ENCODE measurements at regions not wholly inside any gene's neighbourhood (a gene's known extent, or its start where the extent isn't known, plus 50 kb on each side); places are given as distances from the start of the nearest gene placed in this dataset.

DNA sequence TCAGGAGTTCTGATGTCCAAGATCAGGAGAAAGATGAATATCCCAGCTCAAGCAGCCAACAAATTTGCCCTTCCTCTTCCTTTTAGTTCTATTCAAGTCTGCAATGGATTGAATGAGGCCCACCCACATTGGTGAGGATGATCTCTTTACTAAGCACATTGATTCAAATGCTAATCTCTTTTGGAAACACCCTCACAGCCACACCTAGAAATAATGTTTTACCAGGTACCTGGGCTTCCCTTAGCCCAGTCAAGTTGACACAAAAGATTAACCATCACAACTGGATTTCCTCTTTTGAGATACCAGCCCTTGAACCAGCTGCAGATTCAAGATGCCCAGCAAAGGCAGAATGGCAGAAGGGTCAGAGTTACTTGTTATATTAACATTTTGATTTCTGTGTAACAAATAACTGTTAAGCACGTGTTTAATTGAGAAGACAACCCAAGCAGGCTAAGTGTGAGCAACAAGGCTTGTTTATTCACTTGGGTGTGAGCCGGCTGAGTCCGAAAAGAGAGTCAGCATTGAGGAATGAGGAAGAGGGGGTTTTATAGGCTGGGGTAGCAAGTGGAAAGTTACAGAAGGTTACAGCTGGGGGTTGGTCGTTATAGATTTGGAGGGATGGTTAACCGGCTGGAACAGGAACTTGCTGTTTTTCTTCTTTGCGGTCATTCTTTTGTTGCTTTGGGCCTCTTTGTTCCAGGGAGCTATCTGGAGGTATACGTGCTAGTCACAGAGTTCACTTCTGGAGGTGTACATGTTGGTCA lies 180.3 kb downstream of the EMP1 start:
- Histone ChIP-seq H3K4me1 (ENCODE audit: control insufficient read depth in 1 of 2, insufficient read depth in 1 of 2, low read depth in 1 of 2, low read length in 1 of 2) (no peaks in the 10 kb centered on the region), H3K4me3 (ENCODE audit: low read depth in 1 of 2, low read length in 1 of 2) (no peak overlapping the region)
- TF ChIP-seq, protein P1, sequence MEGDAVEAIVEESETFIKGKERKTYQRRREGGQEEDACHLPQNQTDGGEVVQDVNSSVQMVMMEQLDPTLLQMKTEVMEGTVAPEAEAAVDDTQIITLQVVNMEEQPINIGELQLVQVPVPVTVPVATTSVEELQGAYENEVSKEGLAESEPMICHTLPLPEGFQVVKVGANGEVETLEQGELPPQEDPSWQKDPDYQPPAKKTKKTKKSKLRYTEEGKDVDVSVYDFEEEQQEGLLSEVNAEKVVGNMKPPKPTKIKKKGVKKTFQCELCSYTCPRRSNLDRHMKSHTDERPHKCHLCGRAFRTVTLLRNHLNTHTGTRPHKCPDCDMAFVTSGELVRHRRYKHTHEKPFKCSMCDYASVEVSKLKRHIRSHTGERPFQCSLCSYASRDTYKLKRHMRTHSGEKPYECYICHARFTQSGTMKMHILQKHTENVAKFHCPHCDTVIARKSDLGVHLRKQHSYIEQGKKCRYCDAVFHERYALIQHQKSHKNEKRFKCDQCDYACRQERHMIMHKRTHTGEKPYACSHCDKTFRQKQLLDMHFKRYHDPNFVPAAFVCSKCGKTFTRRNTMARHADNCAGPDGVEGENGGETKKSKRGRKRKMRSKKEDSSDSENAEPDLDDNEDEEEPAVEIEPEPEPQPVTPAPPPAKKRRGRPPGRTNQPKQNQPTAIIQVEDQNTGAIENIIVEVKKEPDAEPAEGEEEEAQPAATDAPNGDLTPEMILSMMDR (IDR thresholded peaks at IDR 0.05) = no peak

DNA sequence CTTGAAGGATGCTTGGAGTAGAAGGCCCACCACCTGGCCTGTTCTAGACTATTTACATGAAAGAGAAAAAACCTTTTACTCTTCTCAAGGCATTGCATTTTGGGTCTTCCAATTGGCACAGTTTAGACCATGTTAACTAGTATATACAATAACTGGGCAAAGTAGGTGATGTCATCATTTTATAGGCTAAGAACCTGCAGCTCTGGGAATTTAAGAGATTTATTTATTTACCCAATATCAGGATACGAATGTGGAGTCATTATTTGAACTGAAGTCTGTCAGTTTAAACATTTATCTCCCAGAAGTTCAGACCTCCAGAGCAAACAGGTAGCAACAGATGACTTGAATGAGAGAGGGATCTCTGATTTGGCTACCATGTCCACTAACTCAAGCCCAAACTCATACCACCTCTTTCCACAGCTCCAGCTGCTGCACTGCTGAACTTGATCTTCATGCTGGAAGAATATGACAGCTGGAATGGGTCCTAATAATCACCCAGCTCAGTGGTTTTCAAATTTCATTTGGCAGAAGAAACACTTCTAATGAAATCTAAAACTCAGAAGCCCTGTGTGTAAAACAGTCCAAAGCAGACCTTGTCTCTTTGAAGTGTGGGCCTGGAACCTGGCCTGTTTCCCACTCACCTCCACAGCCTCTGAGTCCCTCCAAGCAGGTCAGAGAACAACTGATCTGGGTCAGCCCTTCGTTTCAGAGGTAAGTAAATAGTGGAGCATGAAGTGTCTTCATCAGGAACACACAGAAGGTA lies 179.2 kb downstream of the EMP1 start:
- TF ChIP-seq, protein P1 (IDR thresholded peaks at IDR 0.05) = no peak
- no peaks in the 10 kb centered on the region for H3K36me3 ChIP-seq

More for the DNA sequence above, 180.3 kb downstream of the EMP1 start:
- peaks cover 12% of the 10 kb centered on the region for H3K27me3 ChIP-seq
- H3K36me3 ChIP-seq = no peaks in the 10 kb centered on the region
- no peaks in the 10 kb centered on the region for H3K9me3 ChIP-seq
- H3K27ac ChIP-seq = no peak overlapping the region

DNA sequence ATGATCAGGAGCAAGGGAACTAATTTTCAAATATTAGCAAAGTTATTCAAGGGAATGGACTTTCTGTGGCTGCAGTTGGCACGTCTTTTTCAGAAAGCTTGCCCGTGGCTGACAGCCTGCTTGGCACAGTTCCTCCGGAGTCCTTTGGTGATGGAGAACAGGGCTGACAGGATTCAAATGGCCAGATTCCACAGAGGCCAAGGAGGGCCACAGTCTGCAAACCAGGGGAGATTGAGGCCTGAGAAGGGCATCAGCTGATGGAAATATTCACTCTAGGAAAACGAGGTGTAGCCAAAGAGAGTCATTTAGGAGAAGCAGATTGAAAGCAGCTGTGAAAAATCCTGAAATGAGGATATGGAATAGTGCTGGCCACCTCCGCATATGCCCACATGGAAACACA lies 178.3 kb downstream of the EMP1 start:
- Histone ChIP-seq H3K4me3 (ENCODE audit: low read depth in 1 of 2, low read length in 1 of 2) (no peak overlapping the region), H3K27me3 (peaks cover 3% of the 10 kb centered on the region), H3K4me1 (ENCODE audit: control insufficient read depth in 1 of 2, insufficient read depth in 1 of 2, low read depth in 1 of 2, low read length in 1 of 2) (no peaks in the 10 kb centered on the region), H3K9me3 (no peaks in the 10 kb centered on the region), H3K27ac (no peak overlapping the region), H3K36me3 (no peaks in the 10 kb centered on the region)
- TF ChIP-seq, protein P1 (IDR thresholded peaks at IDR 0.05) = no peak

More for the DNA sequence above, 179.2 kb downstream of the EMP1 start:
- Histone ChIP-seq H3K27me3 (peaks cover 6% of the 10 kb centered on the region), H3K9me3 (no peaks in the 10 kb centered on the region), H3K27ac (no peak overlapping the region), H3K4me3 (ENCODE audit: low read depth in 1 of 2, low read length in 1 of 2) (no peak overlapping the region), H3K4me1 (ENCODE audit: control insufficient read depth in 1 of 2, insufficient read depth in 1 of 2, low read depth in 1 of 2, low read length in 1 of 2) (no peaks in the 10 kb centered on the region)

DNA sequence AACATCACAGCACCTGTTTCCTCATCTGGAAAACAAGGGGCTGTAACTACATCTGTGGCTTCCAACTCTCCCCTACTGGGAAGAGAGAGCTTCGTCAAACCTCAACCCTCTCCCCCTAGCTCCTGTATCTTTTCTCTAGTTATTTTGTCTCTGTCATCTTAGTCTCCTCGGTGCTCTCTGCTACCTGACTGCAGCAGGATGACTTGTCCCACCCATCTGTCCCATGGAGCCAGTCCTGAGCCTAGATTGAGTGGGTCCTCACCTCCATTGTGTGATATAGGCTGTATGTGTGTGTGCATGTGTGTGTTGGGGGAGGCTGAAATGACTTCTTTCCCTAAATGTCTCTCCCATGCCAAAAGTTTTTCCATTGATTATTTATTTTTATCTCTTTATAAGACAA lies 177.3 kb downstream of the EMP1 start:
- Histone ChIP-seq H3K4me3 (ENCODE audit: low read depth in 1 of 2, low read length in 1 of 2) (no peak overlapping the region), H3K4me1 (ENCODE audit: control insufficient read depth in 1 of 2, insufficient read depth in 1 of 2, low read depth in 1 of 2, low read length in 1 of 2) (no peaks in the 10 kb centered on the region), H3K27me3 (peaks cover 3% of the 10 kb centered on the region), H3K36me3 (no peaks in the 10 kb centered on the region), H3K27ac (no peak overlapping the region), H3K9me3 (no peaks in the 10 kb centered on the region)
- TF ChIP-seq, protein P1 (IDR thresholded peaks at IDR 0.05) = no peak

DNA sequence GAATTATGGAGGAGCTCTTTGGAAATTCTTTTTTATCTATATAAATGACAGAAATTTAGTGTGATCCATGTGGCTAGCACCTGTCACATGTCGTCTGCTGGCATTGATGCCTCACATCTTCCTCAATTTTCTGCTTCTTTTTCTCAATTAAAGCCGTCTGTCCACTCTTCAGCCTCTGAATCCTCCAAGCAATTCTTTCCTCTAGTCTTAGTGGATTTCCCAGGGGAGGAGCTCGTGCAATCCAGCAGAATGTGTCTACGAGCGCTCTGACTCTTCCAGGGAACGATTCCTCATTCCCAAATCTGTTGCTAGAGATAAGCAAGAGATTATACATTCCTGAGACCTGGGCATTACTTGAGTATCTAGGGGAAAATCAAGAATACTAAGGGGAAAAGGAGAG lies 176.6 kb downstream of the EMP1 start:
- no peak overlapping the region for H3K4me3 ChIP-seq (ENCODE audit: low read depth in 1 of 2, low read length in 1 of 2)
- no peak overlapping the region for H3K27ac ChIP-seq
- H3K27me3 ChIP-seq = peaks cover 3% of the 10 kb centered on the region
- TF ChIP-seq, protein P1 (IDR thresholded peaks at IDR 0.05) = no peak
- H3K9me3 ChIP-seq = no peaks in the 10 kb centered on the region
- H3K36me3 ChIP-seq = no peaks in the 10 kb centered on the region
- H3K4me1 ChIP-seq (ENCODE audit: control insufficient read depth in 1 of 2, insufficient read depth in 1 of 2, low read depth in 1 of 2, low read length in 1 of 2) = no peaks in the 10 kb centered on the region
